ENCODE measurements at regions not wholly inside any gene's neighbourhood (a gene's known extent, or its start where the extent isn't known, plus 50 kb on each side); places are given as distances from the start of the nearest gene placed in this dataset.

DNA sequence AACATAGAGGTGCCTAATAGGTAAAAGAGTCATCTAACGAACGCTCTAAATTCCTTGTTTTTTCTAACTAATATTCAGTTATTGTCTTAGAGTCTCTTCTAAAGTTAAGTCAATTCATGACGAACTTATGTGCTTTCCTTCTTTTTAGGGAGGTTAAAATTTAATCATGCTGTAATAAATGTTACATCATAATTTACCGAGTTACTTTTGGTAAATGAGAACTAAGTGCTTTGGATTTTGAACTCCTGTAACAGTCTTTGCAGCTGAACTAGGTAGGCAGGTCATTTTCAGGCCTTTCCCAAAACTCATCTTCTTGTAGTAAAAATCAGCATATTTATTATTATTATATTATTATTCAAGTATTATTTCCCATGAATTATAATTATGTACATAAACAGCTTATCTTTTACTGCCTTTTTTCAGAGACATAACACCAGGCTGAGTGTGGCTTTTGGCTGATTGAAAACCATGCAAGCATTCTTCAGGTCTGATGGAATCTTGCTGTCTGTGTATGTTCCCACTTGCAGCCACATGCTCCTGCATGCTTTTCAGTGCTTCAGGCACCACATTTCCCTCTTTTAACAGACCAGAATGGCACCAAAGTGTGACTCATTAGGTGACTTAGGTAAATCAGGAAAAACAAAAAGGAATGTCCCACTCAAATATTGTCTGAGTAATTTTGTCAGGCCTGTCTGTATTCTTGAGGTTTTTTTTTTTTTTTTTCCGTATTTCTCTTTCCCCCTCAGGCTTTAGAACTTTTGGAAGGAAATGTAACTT lies 81.0 kb upstream of the CD55 start:
- TF ChIP-seq, protein P1, sequence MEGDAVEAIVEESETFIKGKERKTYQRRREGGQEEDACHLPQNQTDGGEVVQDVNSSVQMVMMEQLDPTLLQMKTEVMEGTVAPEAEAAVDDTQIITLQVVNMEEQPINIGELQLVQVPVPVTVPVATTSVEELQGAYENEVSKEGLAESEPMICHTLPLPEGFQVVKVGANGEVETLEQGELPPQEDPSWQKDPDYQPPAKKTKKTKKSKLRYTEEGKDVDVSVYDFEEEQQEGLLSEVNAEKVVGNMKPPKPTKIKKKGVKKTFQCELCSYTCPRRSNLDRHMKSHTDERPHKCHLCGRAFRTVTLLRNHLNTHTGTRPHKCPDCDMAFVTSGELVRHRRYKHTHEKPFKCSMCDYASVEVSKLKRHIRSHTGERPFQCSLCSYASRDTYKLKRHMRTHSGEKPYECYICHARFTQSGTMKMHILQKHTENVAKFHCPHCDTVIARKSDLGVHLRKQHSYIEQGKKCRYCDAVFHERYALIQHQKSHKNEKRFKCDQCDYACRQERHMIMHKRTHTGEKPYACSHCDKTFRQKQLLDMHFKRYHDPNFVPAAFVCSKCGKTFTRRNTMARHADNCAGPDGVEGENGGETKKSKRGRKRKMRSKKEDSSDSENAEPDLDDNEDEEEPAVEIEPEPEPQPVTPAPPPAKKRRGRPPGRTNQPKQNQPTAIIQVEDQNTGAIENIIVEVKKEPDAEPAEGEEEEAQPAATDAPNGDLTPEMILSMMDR (IDR thresholded peaks at IDR 0.05; ENCODE audit: unreplicated experiment in 3 of 3), result no peak
- H3K9me3 Mint-ChIP-seq, result peaks cover 3% of the 10 kb centered on the region

GRCh38 chr1:207241164-207241934 lies 80.1 kb upstream of the CD55 start:
- no peak overlapping the region for H3K4me3 Mint-ChIP-seq
- no peaks in the 10 kb centered on the region for H3K27me3 Mint-ChIP-seq (ENCODE audit: low read depth)
- H3K27ac Mint-ChIP-seq, result no peak overlapping the region
- H3K4me1 Mint-ChIP-seq, result no peaks in the 10 kb centered on the region
- peaks cover 3% of the 10 kb centered on the region for H3K9me3 Mint-ChIP-seq
- H3K36me3 Mint-ChIP-seq (ENCODE audit: low read depth), result no peaks in the 10 kb centered on the region
- TF ChIP-seq, protein P1 (IDR thresholded peaks at IDR 0.05; ENCODE audit: unreplicated experiment in 3 of 3), result no peak

More for the DNA sequence above, 81.0 kb upstream of the CD55 start:
- no peak overlapping the region for H3K27ac Mint-ChIP-seq
- H3K4me3 Mint-ChIP-seq, result no peak overlapping the region
- H3K27me3 Mint-ChIP-seq (ENCODE audit: low read depth), result no peaks in the 10 kb centered on the region
- H3K36me3 Mint-ChIP-seq (ENCODE audit: low read depth), result no peaks in the 10 kb centered on the region
- H3K4me1 Mint-ChIP-seq, result no peaks in the 10 kb centered on the region

DNA sequence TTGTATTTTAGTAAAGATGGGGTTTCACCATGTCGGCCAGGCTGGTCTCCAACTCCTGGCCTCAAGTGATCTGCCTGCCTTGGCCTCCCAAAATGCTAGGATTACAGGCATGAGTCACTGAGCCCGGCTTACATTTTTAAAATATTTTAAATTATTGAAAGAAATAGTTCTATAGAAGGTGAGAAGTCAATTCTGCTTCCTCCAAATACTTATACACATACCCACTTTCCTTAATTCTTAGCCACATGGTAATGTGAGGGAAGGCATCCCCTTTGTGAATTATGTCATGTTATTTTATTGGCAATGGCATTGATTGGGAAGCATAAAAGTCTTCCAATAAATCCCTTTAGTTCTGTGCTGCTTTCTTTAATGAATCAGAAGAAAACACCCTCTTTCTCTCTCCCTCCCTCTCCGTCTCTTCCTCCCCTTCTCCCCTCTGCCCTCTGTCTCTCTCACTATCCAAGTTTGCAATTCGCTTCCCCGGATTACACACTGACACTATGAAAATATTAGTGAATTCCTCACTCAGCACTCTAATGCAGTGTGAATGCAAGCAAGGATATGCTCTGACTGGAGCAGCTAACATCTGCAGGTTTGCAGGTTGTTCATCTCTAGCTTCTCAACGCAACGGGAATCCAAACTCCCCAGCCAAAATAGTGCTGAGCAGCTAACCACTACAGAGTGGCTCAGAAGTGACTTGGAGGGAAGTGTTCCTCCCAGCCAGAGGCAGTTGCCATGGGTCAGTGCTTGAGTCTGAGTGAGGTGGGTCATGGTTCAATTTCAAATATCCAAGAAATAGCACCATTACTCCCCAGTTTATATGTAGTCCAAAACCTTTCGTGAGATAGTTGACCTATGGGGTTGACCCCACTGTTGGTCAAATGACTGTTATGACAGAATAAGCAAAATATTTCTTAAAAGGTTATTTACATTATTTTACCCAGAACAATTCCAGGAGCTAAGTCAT lies 77.8 kb upstream of the CD55 start:
- H3K27me3 Mint-ChIP-seq (ENCODE audit: low read depth), result no peaks in the 10 kb centered on the region
- peak overlapping the region in 1 of 3 experiments; percentile 6 for H3K27ac Mint-ChIP-seq
- H3K4me1 Mint-ChIP-seq, result no peaks in the 10 kb centered on the region
- peaks cover under 1% of the 10 kb centered on the region for H3K9me3 Mint-ChIP-seq
- no peaks in the 10 kb centered on the region for H3K36me3 Mint-ChIP-seq (ENCODE audit: low read depth)
- TF ChIP-seq, protein P1 (IDR thresholded peaks at IDR 0.05; ENCODE audit: unreplicated experiment in 3 of 3), result no peak
- no peak overlapping the region for H3K4me3 Mint-ChIP-seq

GRCh38 chr1:207244409-207244801 lies 77.1 kb upstream of the CD55 start:
- Mint-ChIP-seq H3K27ac (no peak overlapping the region), H3K4me3 (no peak overlapping the region)

DNA sequence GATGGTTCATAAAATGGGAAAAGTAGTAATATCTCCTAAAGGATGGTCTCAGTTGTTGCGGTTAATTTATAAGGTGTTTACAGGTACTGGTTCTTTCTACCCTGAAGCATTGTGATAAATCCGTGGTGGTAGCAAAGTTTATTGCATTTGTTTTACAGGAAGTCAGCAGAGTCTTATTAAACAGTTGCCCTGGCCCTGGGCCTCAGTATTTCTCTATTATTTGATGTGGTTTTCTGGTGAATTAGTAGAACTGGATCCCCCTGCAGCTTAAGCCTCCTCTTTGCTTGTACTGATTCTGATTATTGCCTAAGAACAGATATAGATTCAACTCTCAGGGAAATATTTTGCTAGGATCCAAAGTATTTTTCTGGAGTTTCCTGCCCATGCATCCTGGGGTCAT lies 76.4 kb upstream of the CD55 start:
- Mint-ChIP-seq H3K27me3 (ENCODE audit: low read depth) (no peaks in the 10 kb centered on the region), H3K4me1 (no peaks in the 10 kb centered on the region)

More at GRCh38 chr1:207244409-207244801, 77.1 kb upstream of the CD55 start:
- TF ChIP-seq, protein P1 (IDR thresholded peaks at IDR 0.05; ENCODE audit: unreplicated experiment in 3 of 3), result no peak
- Mint-ChIP-seq H3K27me3 (ENCODE audit: low read depth) (no peaks in the 10 kb centered on the region), H3K4me1 (no peaks in the 10 kb centered on the region), H3K36me3 (ENCODE audit: low read depth) (no peaks in the 10 kb centered on the region), H3K9me3 (no peaks in the 10 kb centered on the region)

More for the DNA sequence above, 76.4 kb upstream of the CD55 start:
- Mint-ChIP-seq H3K9me3 (no peaks in the 10 kb centered on the region), H3K4me3 (no peak overlapping the region), H3K27ac (no peak overlapping the region), H3K36me3 (ENCODE audit: low read depth) (no peaks in the 10 kb centered on the region)
- TF ChIP-seq, protein P1 (IDR thresholded peaks at IDR 0.05; ENCODE audit: unreplicated experiment in 3 of 3), result no peak
